AG20443 (cell line): ENCODE measurements at regions not wholly inside any gene's neighbourhood (a gene's known extent, or its start where the extent isn't known, plus 50 kb on each side); places are given as distances from the start of the nearest gene placed in this dataset.
A peak's percentile ranks its signal among the peaks of the same experiment; 100 is the strongest.

Experiments
- DNase-seq: peaks from one replicate; pipeline ENCODE4 v3.0.0; 2012; ENCODE audit warnings: low spot score, mixed read lengths

- DNase-seq, result no peak
Observed at GRCh38 chr13:108437496-108437895, 168.0 kb downstream of the TNFSF13B start.

GRCh38 chr13:108439556-108439955 is 170.0 kb downstream of the TNFSF13B start:
- DNase-seq, result no peak

GRCh38 chr13:108444448-108444847 is 174.9 kb downstream of the TNFSF13B start:
- DNase-seq, result no peak

- no peak for DNase-seq
Observed at GRCh38 chr13:108448891-108449290, 179.4 kb downstream of the TNFSF13B start.

- no peak for DNase-seq
Observed at GRCh38 chr13:108451121-108451520, 178.3 kb upstream of the MYO16 start.

- DNase-seq, result no peak
Observed at GRCh38 chr13:108455320-108455719, 174.1 kb upstream of the MYO16 start.

- DNase-seq, result no peak
Observed at GRCh38 chr13:108460043-108460442, 169.4 kb upstream of the MYO16 start.

GRCh38 chr13:108460746-108461145 is 168.7 kb upstream of the MYO16 start:
- DNase-seq, result no peak

- DNase-seq, result peak; percentile 62
Observed at GRCh38 chr13:108463340-108463739, 166.1 kb upstream of the MYO16 start.

- DNase-seq, result no peak
Observed at GRCh38 chr13:108470921-108471320, 158.5 kb upstream of the MYO16 start.

GRCh38 chr13:108475181-108475580 is 154.2 kb upstream of the MYO16 start:
- no peak for DNase-seq

- DNase-seq, result no peak
Observed at GRCh38 chr13:108477376-108477775, 152.0 kb upstream of the MYO16 start.

- no peak for DNase-seq
Observed at GRCh38 chr13:108478179-108478578, 151.2 kb upstream of the MYO16 start.

GRCh38 chr13:108483981-108484380 is 145.4 kb upstream of the MYO16 start:
- no peak for DNase-seq

- no peak for DNase-seq
Observed at GRCh38 chr13:108486096-108486495, 143.3 kb upstream of the MYO16 start.

GRCh38 chr13:108494991-108495645 is 134.3 kb upstream of the MYO16 start:
- DNase-seq, result no peak

GRCh38 chr13:108495646-108496361 is 133.6 kb upstream of the MYO16 start:
- no peak for DNase-seq

GRCh38 chr13:108496362-108497210 is 132.8 kb upstream of the MYO16 start:
- no peak for DNase-seq

- no peak for DNase-seq
Observed at GRCh38 chr13:108500711-108501110, 128.7 kb upstream of the MYO16 start.

GRCh38 chr13:108508263-108508662 is 121.1 kb upstream of the MYO16 start:
- peak; percentile 32 for DNase-seq

GRCh38 chr13:108525827-108526226 is 103.6 kb upstream of the MYO16 start:
- DNase-seq, result no peak

GRCh38 chr13:108526286-108526685 is 103.1 kb upstream of the MYO16 start:
- no peak for DNase-seq

- DNase-seq, result no peak
Observed at GRCh38 chr13:108527844-108528243, 101.6 kb upstream of the MYO16 start.
